GM21528 (cell line): ENCODE measurements at regions not wholly inside any gene's neighbourhood (a gene's known extent, or its start where the extent isn't known, plus 50 kb on each side); places are given as distances from the start of the nearest gene placed in this dataset.
A peak's percentile ranks its signal among the peaks of the same experiment; 100 is the strongest.

Experiments
- ATAC-seq: cut with Tn5 transposase; IDR thresholded peaks from one replicate; pipeline ENCODE4 v1.9.1; 2021; ENCODE audit warnings: mild to moderate bottlenecking, moderate library complexity; ENCODE audit not compliant: unreplicated experiment, low FRiP score

DNA sequence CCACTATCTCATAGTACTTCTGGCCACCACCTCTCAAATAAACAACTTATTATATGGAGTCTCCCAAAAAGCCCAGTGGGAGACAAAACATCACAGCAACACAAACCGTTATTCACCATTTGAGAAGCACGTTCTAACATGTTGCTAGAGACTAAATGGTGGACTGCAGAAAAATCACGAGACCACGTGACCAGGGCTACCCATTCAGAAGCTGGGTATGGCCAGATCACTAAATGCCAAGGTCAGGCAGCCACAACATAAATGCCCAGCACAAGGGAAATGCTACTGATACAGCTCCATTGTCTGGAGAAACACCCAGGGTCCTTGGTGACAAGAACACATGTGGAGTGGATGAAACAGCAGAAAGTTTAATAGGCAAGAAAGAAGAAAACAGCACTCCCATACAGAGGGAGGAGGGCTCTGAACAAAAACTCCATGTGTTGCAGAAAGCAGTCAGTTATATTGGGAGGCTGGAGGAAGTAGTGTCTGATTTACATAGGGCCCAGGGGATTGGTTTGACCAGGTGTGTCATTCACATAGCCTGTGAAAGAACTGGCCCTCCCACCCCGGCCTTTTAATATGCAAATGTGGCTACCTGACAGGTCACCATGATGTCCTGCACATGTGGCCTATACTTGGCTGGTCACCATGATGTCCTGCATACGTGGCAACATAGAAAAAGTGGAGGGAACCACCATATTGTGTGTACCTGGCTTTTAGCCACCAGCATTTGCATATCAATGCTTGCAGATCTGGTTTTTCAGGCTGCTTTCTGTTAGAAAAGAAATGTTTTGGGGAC is 97.2 kb downstream of the TRIM36 start:
- no peak for ATAC-seq

GRCh38 chr5:115070737-115071136 is 99.0 kb downstream of the TRIM36 start:
- ATAC-seq, result no peak

GRCh38 chr5:115069087-115069968 is 100.4 kb downstream of the TRIM36 start:
- peak; percentile 48 for ATAC-seq

- peak; percentile 65 for ATAC-seq
These were observed 101.2 kb downstream of the TRIM36 start for GRCh38 chr5:115068239-115069086.

DNA sequence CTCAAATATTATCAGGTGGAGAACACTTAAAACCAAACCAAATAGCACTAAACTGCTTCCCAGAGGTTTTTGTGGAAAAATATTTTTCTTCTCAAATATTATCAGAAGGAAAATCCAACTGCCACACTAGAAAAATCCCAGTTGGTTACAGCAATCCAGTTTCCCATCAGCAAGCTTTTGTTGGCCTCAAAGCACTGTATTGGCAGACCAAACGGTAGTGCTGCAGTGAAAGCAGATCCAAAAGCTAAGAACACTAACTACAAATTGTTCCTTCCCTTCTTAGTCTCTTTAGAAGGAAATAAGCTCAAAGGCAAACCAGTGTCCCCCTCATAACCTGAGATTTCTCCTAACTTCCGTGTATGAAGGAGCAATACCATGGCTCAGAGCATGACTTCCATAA is 105.3 kb downstream of the TRIM36 start:
- ATAC-seq, result no peak

GRCh38 chr5:115054387-115054951 is 115.2 kb downstream of the TRIM36 start:
- ATAC-seq, result no peak

DNA sequence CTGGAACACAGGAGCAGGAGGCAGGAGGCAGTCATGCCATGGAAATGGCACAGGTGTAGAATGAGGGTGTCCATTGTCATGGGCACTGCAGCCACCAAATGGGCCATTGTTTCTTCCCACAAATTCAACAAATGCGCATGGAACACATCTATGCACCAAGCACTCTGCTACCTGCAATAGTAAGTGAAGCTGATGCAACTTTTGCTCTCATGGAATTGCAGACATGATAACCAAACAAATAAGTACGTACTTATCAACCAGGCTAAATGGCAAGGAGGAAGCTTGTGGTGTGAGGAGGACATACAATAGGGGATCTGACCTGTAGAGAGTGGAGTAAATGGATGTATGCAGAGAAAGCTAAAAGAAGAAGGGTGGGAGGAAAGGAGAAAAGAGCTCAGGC is 116.8 kb downstream of the TRIM36 start:
- ATAC-seq, result no peak

DNA sequence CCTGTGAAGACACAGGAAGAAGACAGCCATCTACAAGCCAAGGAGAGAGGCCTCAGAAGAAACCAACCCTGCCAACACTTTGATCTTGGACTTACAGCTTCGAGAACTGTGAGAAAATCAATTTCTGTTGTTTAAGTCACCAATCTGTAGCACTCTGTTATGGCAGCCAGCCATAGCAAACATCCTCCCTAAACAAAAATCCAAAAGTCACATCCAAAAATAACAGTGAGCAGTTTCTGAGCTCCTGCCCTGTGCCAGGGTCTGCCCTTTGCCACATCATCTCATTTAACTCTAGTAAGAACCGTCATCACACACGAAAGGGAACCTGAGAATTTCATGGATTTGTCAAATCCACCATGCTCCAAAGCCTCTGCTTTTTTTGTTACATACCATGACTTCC is 118.8 kb downstream of the TRIM36 start:
- ATAC-seq, result no peak

DNA sequence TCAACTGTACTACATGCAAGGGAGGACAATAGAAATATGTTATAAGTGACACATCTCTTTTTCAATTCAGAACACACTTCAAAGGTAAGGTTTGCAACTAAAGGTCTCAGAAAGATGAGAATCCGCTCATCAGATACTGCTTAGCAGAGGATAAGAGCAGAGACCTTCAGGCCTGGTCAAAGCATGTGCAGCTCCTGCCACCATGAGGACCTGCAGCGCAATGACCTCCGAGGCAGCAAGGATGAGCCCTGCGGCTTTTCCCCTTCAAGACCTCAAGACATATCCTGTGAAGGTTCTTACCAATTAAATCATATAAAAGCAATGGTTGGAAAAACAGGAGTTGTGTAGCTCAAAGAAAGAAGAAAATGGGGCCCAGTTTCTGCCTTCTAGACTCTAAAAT is 135.8 kb downstream of the TRIM36 start:
- no peak for ATAC-seq

GRCh38 chr5:115028557-115028956 is 141.2 kb downstream of the TRIM36 start:
- no peak for ATAC-seq

DNA sequence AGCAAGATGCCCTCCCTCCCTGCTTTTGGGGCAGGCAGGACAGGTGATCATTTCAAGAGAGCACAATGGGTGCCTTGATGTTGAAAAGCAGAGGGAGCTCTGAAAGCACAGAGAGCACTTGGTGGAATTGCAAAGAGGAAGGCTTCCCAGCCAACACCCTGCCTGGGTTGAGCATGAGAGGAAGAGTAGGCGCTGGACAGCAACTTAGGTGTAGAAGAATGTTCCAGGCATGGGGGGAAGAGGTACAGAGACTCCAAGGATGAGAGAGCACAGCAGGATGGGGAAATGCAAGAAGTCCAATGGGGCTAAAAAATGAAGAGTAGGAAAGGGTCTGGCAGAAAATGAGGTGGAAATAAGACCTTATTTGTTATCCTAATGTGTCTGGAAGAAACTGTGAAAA is 144.8 kb downstream of the TRIM36 start:
- ATAC-seq, result no peak

DNA sequence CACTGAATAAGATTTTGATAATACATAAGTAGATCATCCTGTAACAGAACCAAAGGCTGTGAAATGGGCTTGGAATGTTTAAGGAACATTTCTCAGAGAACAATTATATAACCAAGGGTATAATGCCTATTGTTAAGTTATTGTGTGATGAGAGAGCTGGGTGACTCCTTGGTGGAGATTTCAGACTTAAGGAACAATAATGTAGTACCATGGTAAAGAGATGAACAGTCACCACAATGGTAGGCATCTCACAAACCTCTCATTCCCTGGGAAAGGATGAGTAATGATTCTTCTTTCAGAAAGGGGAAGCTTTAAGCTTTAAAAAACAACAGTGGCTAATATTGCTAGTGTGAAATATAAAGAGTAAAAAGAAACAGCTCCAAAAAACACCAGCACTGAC is 147.4 kb downstream of the TRIM36 start:
- no peak for ATAC-seq

GRCh38 chr5:115016646-115017045 is 153.1 kb downstream of the TRIM36 start:
- no peak for ATAC-seq

GRCh38 chr5:114999176-114999575 is 170.5 kb downstream of the TRIM36 start:
- no peak for ATAC-seq

- ATAC-seq, result no peak
These were observed 180.2 kb downstream of the TRIM36 start for GRCh38 chr5:114989512-114989911.

- ATAC-seq, result no peak
These were observed 181.6 kb downstream of the TRIM36 start for GRCh38 chr5:114988096-114988495.

DNA sequence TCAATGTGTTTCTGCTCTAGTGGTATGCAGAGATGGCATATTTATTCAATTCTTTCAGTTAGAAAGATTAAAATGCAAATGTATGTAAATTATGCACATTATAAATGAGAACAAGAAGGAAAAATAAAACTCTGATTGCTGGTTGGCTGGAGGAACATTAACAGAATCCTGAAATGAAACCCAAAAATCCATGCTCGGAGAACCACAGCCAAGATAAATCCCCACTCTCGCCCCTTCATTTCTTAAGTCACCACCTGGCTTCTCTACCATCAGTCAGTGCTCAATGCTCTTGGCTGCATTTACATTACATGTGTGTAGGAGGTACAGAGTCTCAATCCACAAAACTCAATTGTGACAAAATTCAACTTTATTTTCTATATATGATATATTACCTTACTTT is 184.9 kb downstream of the TRIM36 start:
- no peak for ATAC-seq

- no peak for ATAC-seq
These were observed 188.6 kb downstream of the TRIM36 start for GRCh38 chr5:114981111-114981510.

DNA sequence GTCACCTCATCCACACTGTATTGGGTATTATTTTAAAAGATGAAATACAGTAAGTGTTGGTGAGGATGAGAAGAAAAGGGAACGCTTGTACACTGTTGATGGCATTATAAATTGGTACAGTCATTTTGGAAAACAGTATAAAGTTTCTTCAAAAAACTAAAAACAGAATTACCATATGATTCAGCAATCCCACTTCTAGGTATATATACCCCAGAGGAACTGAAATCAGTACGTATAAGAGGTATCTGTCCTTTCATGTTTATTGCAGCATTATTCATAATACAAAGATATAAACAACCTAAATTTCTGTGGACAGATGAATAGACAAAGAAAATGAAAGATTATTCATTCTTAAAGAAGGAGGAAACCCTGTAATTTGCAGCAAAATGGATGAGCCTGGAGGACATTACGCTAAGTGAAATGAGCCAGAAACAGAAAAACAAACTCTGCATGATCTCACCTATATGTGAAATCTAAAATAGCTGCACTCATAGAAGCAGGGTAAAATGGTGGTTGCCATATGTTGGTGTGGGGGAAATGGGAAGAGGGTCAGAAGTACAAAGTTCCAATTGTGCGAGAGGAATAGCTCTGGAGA is 191.6 kb downstream of the TRIM36 start:
- peak; percentile 69 for ATAC-seq

GRCh38 chr5:114969482-114969881 is 200.2 kb downstream of the TRIM36 start:
- ATAC-seq, result no peak
